ENCODE measurements at regions not wholly inside any gene's neighbourhood (a gene's known extent, or its start where the extent isn't known, plus 50 kb on each side); places are given as distances from the start of the nearest gene placed in this dataset.

- H3K4me1 Mint-ChIP-seq (ENCODE audit: low read depth): no peaks in the 10 kb centered on the region
- TF ChIP-seq CTCF (IDR thresholded peaks at IDR 0.05): no peak
- no peak overlapping the region for H3K27ac Mint-ChIP-seq (ENCODE audit: unreplicated experiment)
- no peaks in the 10 kb centered on the region for H3K36me3 Mint-ChIP-seq (ENCODE audit: low read depth)
- no peaks in the 10 kb centered on the region for H3K27me3 Mint-ChIP-seq (ENCODE audit: low read depth)
- H3K4me3 Mint-ChIP-seq (ENCODE audit: unreplicated experiment): no peak overlapping the region
- H3K9me3 Mint-ChIP-seq (ENCODE audit: low read depth): no peaks in the 10 kb centered on the region
- DNase-seq (ENCODE audit: low spot score): no peak
These were observed 227.7 kb downstream of the CRPPA start for GRCh38 chr7:16193631-16194030.

- DNase-seq (ENCODE audit: low spot score): no peak
- Mint-ChIP-seq H3K27ac (ENCODE audit: unreplicated experiment) (no peak overlapping the region), H3K27me3 (ENCODE audit: low read depth) (no peaks in the 10 kb centered on the region), H3K36me3 (ENCODE audit: low read depth) (no peaks in the 10 kb centered on the region), H3K9me3 (ENCODE audit: low read depth) (peaks cover 2% of the 10 kb centered on the region), H3K4me1 (ENCODE audit: low read depth) (no peaks in the 10 kb centered on the region), H3K4me3 (ENCODE audit: unreplicated experiment) (no peak overlapping the region)
- no peak for TF ChIP-seq CTCF (IDR thresholded peaks at IDR 0.05)
These were observed 232.2 kb downstream of the CRPPA start for GRCh38 chr7:16189026-16189715.

- no peak overlapping the region for H3K27ac Mint-ChIP-seq (ENCODE audit: unreplicated experiment)
- no peak for DNase-seq (ENCODE audit: low spot score)
- H3K36me3 Mint-ChIP-seq (ENCODE audit: low read depth): no peaks in the 10 kb centered on the region
- H3K4me3 Mint-ChIP-seq (ENCODE audit: unreplicated experiment): no peak overlapping the region
- no peak for TF ChIP-seq CTCF (IDR thresholded peaks at IDR 0.05)
- peaks cover 2% of the 10 kb centered on the region for H3K9me3 Mint-ChIP-seq (ENCODE audit: low read depth)
- no peaks in the 10 kb centered on the region for H3K27me3 Mint-ChIP-seq (ENCODE audit: low read depth)
- no peaks in the 10 kb centered on the region for H3K4me1 Mint-ChIP-seq (ENCODE audit: low read depth)
These were observed 234.2 kb downstream of the CRPPA start for GRCh38 chr7:16187131-16187530.

- no peak overlapping the region for H3K4me3 Mint-ChIP-seq (ENCODE audit: unreplicated experiment)
- no peaks in the 10 kb centered on the region for H3K9me3 Mint-ChIP-seq (ENCODE audit: low read depth)
- no peak overlapping the region for H3K27ac Mint-ChIP-seq (ENCODE audit: unreplicated experiment)
- H3K4me1 Mint-ChIP-seq (ENCODE audit: low read depth): no peaks in the 10 kb centered on the region
- no peaks in the 10 kb centered on the region for H3K27me3 Mint-ChIP-seq (ENCODE audit: low read depth)
- no peak for TF ChIP-seq CTCF (IDR thresholded peaks at IDR 0.05)
- no peaks in the 10 kb centered on the region for H3K36me3 Mint-ChIP-seq (ENCODE audit: low read depth)
- no peak for DNase-seq (ENCODE audit: low spot score)
These were observed 242.8 kb downstream of the CRPPA start for GRCh38 chr7:16178585-16178984.

- Mint-ChIP-seq H3K27me3 (ENCODE audit: low read depth) (no peaks in the 10 kb centered on the region), H3K27ac (ENCODE audit: unreplicated experiment) (no peak overlapping the region), H3K9me3 (ENCODE audit: low read depth) (no peaks in the 10 kb centered on the region), H3K4me1 (ENCODE audit: low read depth) (no peaks in the 10 kb centered on the region), H3K36me3 (ENCODE audit: low read depth) (no peaks in the 10 kb centered on the region), H3K4me3 (ENCODE audit: unreplicated experiment) (no peak overlapping the region)
- no peak for DNase-seq (ENCODE audit: low spot score)
- TF ChIP-seq CTCF (IDR thresholded peaks at IDR 0.05): no peak
These were observed 243.2 kb downstream of the CRPPA start for GRCh38 chr7:16178092-16178491.

Measured in chondrocyte (in vitro differentiated cells).